Renal cortex interstitium (tissue), 11 donors: ENCODE measurements at regions not wholly inside any gene's neighbourhood (a gene's known extent, or its start where the extent isn't known, plus 50 kb on each side); places are given as distances from the start of the nearest gene placed in this dataset.
A peak's percentile ranks its signal among the peaks of the same experiment; 100 is the strongest.
"Not testable (repeated sequence)": the region's sequence is repeated elsewhere in the genome, so short reads cannot be mapped to it uniquely, and the experiment has no call there.

ENCODE experiments used
- DNase-seq, 11 donors: peaks; one replicate each; pipeline ENCODE4 v3.0.0-alpha.2; 2013; ENCODE audit warnings: low read depth in 9 of 11, low spot score in 4 of 11; ENCODE audit errors: extremely low read depth in 1 of 11

DNA sequence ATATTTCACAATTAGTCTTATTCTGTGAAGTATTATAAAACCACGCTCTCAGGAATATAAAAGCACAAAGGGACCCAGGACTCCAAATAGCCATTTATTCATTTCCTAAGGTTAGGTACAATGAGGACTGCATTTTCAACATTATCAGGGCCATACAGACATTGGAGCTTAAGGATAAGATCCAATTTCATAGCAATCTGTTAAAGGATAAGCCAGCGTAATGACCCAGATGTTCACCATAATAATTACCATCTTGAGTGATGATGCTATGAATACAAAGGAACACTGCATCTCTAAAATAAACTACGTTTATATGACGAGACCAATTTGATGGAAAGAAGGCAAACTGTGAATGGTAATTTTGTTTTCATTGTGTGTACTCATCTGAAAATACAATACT is 169.6 kb downstream of the USP22 start:
- DNase-seq = not testable (repeated sequence)

DNA sequence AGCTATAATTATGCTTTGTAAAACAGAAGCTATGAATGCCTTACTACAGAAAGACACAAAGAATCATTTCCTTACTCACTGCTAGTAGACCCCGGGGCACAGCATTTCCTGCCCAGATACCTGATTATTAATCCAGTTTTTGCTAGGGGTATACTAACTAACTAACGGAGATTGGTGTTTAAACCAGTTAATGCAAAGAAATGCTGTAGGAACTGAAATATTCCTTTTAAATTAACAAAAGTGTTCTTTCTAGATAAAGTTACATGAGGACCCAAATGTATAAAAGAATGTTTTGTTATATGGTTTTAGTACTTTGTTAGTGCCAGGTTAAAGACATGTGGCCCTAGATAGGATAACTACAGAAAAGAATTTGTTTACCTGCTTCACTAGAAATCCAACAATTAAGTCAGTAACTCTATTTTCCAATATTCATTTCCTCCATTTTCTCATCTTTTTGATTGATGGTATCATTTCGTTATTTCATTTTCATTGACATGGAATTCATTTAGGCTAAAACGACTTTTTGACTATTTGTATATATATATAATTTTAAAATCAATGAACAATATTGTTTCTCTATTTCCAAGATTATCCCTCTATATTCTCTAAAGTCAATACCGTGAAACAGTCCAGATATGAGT is 169.0 kb downstream of the USP22 start:
- not testable (repeated sequence) for DNase-seq

DNA sequence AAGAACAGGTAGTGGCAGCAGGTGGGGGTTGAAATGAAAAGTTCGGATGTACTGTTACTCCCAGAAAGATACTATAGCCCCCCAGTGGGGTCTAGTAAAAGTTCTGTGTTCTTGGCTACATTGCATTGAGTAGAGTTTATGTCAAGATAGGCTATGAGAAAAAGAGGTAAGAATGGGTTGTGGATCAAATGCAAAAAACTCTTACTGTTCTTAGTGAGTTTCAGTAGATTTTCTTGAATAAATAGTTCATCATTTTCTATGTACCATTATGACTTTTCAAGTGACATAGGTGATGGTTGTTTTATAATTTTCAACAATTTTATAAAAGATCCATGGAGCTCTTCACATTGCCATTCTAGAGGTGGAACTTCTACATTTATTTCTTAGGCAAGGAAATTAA is 165.4 kb downstream of the USP22 start:
- DNase-seq = not testable (repeated sequence)

DNA sequence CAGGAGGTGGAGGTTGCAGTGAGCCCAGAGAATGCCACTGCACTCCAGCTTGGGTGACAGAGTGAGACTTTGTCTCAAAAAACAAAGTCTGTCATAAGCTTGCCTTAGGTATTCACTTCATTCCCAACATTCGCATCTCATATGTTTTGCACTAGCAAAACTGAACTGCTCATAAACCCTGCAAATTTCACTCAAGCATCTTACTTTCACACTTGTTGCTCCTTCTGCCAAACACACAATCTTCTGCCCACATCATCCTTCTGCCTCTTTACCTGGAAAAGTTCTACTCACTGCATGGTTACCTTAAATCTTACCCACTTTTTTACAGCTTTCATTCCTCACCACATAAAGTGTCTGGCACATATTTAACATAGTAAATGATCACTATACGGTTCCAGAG is 152.5 kb downstream of the USP22 start:
- DNase-seq = no peak

DNA sequence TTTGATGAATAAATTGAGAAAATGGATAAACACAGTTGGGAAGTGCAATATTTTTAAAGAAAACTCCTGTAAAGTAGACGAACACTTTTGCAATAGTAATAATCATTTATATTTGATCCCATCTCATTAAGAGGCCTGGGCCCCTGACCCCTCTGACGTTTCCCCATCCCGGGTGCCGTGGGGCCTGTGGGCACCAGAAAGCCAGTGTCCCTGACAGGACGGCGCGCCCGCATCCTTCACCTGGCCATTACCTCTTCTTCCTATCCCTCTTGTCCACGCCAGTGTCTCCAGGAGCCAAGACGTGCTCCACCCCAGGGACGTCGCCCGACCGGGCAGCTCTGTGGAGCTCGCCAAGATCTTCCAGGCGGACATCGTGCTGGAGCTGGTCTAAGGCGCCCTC is 147.4 kb downstream of the USP22 start:
- DNase-seq = not testable (repeated sequence)

DNA sequence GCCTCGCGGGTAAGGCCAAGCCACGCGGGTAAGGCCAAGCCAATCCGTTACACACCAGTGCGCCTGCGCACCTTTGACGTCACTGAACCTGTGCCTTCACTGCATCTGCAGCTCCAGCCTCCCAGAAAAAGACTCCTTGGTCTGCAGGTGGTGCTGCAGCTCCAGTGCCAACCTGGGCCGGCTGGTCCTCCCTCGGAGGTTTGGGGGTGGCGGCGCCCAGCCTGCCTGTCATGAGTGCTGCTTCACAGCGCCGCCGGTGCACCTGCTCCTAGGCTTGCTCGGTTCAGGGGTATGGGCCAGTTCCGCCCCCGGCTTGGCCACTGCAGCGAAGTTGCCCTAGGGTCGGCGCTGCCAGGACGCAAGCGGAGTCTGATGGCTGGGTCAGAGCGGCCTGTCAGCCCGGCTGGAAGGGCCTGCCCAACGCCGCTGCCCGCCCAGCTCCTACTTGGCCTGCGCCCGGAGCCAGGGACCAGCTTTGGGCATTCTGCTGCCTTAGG is 146.6 kb downstream of the USP22 start:
- DNase-seq = no peak

DNA sequence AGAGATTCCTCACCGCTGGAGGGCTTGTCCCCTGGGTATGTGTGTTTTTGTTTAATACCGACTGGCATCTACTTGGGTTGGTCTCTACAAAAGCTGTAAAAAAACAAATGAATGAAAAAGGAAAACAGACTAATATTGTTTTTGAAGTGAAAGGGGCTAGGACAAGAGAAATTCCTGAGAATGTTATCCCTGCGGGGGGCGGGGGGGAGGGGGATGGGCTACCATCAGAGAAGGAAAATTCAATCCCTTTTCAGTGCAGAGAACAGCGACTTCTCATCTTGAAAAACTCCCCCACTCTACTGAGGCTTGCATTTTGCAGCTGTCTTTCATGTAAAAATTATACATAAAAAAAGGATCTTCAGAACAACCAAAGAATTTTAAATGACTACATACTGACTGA is 144.1 kb downstream of the USP22 start:
- not testable (repeated sequence) for DNase-seq

DNA sequence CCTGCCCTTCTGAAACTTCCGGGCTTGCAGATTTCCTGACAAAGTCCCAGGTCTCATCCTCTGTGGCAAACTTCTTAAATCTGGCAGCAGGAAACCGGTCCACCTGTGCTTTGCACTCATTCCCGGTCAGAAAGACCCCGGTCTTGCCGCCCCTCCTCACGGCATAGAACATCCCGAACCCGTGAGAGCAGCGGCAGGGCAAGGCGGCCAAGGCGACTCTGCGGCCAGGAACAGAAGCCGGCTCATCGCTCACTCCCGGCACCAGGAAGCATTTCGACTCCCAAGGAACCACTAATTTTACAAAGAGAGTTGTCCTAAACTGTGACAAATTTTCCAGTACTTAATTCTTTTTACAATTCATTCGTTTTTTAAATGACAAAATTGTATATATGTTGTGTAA is 140.3 kb downstream of the USP22 start:
- DNase-seq = not testable (repeated sequence)

DNA sequence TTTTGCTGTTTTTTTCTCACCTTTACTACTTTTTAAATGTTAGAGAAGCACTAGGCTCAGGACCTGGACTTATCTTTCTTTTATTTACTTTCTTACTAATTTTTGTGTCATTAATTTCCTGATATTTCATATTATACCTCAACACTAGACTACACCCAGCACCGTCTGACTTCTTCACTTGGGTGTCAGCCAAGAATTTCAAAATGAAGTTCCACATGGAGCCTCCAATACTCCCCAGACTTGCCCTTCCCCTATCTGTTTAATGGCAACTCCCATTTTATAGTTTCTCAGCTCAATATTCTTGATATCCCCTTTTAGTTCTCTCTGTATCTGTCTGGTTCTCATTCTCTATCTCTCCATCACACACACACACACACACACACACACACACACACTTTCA is 139.3 kb downstream of the USP22 start:
- not testable (repeated sequence) for DNase-seq

DNA sequence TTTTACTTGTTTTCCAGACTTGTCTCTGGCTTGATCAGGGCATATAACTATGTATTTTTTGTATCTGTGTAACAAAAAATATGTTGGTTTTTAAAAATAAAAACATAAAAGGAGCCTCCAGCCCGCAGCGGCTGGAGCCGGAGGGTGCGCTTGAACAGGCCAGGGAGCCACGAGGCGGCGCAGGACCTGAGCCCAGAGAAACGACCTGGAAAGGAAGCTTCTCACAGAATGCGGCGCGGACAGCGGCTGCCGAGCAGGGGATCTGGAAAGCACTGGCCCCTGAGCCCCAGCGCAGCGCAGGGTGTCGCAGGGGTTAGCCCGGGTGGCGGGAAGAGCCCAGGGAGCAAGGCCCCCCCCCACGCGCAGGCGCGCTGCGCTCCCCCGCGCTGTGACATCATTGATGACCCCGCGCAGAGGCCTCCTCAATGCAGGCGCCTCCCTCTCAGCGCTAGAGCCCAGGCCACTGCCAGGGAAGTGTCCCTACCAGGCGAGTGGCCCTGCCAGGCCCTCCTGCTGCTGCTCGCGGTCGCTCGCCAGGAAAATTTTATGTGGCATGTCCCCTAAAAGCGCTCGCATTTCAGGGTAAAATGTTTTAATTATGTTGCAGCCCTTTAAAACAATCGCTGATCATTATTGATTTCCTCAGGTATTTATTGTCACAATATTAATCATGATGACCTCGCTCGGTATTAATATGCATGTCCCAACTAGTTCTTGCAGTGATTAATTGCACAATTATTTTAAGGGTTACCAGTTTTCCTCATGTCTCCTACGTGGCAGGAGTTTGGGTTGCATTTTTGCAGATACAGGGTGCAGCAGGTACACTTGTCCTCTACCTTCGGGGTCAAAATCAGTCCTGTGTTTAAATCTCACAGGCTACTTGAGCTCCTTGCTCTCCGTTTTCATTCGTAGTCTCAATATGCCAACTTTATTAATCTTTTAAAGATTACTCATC is 134.2 kb downstream of the USP22 start:
- peak; percentile 50 to 77 (median 72) for DNase-seq

DNA sequence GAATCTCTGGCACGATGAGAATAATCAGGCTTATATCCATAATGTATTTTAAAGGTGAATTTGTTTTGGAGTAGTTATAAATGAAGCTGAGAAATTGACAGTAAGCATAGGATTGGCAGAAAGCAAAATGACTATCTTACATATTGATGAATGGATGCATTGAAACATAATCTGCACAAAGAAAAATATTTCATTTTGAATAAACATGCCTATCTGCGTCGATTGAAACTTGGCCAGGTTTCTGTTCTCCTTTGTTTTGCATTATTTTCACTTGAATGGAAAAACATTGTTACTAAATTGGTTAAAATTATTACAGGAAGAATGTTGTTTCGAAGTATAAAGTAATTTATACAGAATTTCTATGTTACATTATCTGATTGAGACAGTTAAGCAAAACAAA is 128.2 kb downstream of the USP22 start:
- no peak for DNase-seq

DNA sequence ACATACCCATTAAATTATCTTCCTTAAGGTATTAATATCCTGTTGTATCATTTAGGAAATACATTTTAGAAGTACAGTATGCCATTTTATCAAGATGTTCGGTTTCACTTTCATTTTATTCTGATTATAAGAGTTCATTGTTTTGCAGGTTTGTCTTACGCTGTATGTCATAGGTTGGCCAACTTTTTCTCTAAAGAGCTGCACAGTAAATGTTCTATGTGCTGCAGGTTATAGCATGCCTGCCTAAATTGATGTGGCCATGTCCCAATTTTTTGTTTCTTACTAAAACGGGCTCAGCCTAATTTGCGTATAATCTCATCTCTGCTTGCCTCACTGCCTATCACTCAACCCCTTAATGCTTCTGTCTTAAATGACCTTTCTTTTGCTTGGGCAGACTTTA is 126.4 kb downstream of the USP22 start:
- no peak for DNase-seq

DNA sequence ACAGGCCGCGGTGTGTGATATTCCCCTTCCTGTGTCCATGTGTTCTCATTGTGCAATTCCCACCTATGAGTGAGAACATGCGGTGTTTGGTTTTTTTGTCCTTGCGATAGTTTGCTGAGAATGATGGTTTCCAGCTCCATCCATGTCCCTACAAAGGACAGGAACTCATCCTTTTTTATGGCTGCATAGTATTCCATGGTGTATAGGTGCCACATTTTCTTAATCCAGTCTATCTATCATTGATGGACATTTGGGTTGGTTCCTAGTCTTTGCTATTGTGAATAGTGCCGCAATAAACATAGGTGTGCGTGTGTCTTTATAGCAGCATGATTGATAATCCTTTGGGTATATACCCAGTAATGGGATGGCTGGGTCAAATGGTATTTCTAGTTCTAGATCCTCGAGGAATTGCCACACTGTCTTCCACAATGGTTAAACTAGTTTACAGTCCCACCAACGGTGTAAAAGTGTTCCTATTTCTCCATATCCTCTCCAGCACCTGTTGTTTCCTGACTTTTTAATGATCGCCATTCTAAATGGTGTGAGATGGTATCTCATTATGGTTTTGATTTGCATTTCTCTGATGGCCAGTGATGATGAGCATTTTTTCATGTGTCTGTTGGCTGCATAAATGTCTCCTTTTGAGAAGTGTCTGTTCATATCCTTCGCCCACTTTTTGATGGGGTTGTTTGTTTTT is 125.1 kb downstream of the USP22 start:
- not testable (repeated sequence) for DNase-seq

DNA sequence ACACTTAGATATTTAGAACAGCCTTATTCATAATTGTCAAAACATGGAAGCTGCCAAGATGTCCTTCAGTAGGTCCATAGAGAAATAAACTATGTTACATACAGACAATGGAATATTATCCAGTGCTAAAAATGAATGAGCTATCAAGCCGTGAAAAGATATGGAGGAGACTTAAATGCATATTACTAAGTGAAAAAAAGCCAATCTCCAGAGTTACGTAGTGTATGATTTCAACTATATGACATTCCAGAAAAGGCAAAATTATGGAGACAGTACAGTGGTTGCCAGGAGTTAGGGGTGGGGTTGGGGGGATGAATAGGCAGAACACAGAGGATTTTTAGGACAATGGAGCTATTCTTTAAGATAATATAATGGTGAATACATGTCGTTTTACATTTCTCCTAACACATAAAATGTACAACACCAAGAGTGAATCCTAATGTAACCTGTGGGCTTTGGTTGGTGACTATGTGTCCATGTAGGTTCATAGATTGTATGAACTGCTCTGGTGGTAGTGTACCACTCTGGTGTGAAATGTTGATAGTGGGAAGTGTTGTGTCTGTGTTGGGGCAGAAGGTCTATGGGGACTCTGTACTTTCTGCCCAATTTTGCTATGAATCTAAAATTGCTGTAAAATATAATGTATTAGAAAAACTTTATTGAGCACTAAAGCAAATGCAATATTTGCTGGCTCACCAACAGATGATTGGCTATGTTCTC is 122.6 kb downstream of the USP22 start:
- DNase-seq = no peak

DNA sequence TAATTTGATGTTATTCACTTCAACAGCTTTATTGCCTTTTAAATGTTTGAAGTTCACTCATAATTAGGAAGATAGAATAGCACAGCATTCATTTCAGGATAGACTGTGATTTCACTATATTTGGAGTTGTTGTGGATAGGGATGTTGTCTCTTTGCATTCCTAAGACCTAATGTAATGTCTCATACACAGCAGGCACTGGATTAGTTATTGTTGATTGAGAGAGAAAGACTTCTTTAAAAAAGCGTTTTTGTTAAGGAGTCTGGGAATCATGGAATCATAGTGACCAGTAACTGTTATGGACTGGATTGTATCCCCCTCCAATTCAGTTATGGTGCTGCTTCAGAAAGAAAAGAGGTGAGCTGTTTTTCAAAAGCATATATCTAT is 122.0 kb downstream of the USP22 start:
- no peak for DNase-seq

DNA sequence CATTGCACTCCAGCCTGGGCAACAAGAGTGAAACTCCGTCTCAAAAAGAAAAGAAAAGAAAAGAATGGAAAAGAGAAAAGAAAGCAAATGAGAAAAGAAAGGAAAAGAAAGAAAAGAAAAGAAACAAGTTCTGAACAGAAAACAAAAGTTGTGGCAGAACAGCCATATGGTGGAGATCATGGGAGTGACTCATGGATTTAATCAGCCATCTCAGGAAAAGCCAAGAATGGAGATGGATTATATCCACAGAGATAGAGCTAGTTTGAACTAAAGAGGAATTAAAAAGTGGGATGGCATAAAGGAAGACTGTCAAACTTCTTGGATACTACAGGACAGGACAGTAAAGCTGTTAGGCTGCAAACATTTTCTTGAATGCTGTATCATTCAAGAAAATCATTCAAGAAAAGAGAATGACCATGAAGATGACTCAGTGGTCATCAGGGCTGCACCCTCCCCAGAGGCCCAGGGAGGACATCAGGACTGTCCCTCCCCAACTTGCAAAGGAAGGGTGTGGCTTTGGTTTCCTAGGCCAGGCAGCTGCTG is 120.6 kb downstream of the USP22 start:
- no peak for DNase-seq

DNA sequence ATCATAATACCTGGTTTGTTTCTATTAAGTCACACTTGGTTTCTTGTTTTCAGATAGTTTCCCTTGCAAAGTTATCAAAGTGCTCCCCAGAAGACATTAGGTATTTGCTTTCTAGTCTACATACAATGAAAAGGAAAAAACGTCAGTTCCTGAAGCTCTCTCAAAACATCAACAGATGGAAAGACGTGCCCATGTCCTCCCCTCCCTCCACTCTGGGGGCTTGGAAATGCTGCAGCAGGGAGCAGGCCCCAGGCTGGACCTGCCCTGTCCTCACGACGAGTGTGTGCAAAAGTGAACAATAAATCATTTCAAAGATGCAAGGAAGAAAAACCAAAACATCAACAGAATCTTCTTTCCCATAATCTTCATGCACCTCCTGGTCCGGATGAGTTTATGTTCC is 118.5 kb downstream of the USP22 start:
- no peak for DNase-seq

DNA sequence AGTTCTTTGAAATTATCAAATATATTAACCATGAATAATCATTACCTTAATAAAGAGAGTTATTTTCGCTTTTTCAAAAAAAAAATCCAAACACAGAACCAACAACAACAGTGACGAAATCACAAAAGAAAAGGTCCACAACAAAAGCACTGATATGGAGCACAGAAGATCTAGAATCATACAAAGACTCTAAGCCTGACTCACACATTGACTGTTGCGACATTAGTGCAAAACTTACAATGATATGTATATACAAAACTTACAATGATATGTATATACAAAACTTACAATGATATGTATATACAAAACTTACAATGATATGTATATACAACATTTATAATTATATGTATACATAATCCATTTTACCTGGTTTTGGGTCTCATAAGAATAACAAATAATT is 117.7 kb downstream of the USP22 start:
- no peak for DNase-seq

DNA sequence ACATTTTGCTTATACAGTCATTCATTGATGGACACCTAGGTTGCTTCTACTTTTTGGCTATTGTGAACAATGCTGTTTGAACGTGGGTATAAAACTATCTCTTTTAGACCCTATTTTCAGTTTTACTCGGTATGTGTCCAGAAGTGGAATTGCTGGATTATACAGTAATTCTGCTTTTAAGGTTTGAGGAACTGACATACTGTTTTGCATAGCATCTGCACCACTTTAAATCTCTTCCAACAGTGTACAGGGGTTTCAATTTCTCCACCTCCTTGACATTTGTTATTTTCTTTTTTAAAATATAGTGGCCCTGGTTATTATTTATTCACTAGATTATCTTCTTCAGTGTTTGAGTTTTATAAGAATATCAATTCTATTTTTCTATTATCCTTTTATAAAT is 116.9 kb downstream of the USP22 start:
- no peak for DNase-seq
